ENCODE measurements at regions not wholly inside any gene's neighbourhood (a gene's known extent, or its start where the extent isn't known, plus 50 kb on each side); places are given as distances from the start of the nearest gene placed in this dataset.

DNA sequence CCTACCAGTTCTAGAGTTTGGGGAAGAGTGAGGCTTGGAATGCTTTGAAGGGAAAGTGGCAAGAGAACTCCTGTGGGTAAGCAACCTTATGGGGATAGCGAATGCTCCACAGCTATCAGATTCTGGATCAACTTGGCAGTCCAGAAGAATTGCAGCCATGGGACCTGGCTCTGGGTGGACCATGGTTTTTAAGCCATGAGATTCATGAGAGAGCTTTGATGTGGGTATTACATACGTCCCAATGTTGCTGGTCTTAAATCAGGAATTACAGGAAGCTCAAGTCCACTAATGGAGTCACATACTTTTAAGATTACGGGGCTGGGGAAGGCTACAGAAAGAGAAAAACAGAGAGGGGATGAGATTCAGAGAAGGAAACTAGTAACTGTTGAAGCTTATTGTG, 142.5 kb upstream of the ELAC2 start:
- no peak overlapping the region for H3K4me2 ChIP-seq (replicated peaks; ENCODE audit: low read depth, low read length, poor library complexity, severe bottlenecking)
- Mint-ChIP-seq H3K4me3 (no peak overlapping the region), H3K4me1 (no peaks in the 10 kb centered on the region), H3K27ac (no peak overlapping the region), H3K9me3 (ENCODE audit: insufficient read depth) (no peaks in the 10 kb centered on the region), H3K27me3 (no peaks in the 10 kb centered on the region)
- no peak overlapping the region for H3K27ac ChIP-seq (ENCODE audit: low read length in 2 of 2)
- no peak overlapping the region for H3K4me3 ChIP-seq (ENCODE audit: control extremely low read depth in 1 of 5, extremely low read depth in 1 of 5, insufficient read depth in 1 of 5, low read depth in 2 of 5, low read length in 4 of 5)
- 100% methylated on average over 1 of the region's 3 CpGs for WGBS (ENCODE audit: insufficient coverage)
- no peaks in the 10 kb centered on the region for H4K20me1 ChIP-seq (ENCODE audit: control insufficient read depth, insufficient read depth, low read length, poor library complexity, severe bottlenecking)
- DNase-seq = no peak
- no peak for TF ChIP-seq EZH2 (IDR thresholded peaks at IDR 0.05; ENCODE audit: borderline replicate concordance, insufficient read depth, low read depth, low read length, poor library complexity, severe bottlenecking)
- TF ChIP-seq, protein P1, sequence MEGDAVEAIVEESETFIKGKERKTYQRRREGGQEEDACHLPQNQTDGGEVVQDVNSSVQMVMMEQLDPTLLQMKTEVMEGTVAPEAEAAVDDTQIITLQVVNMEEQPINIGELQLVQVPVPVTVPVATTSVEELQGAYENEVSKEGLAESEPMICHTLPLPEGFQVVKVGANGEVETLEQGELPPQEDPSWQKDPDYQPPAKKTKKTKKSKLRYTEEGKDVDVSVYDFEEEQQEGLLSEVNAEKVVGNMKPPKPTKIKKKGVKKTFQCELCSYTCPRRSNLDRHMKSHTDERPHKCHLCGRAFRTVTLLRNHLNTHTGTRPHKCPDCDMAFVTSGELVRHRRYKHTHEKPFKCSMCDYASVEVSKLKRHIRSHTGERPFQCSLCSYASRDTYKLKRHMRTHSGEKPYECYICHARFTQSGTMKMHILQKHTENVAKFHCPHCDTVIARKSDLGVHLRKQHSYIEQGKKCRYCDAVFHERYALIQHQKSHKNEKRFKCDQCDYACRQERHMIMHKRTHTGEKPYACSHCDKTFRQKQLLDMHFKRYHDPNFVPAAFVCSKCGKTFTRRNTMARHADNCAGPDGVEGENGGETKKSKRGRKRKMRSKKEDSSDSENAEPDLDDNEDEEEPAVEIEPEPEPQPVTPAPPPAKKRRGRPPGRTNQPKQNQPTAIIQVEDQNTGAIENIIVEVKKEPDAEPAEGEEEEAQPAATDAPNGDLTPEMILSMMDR (IDR thresholded peaks at IDR 0.05) = no peak
- POLR2A ChIA-PET = no interaction called here
- CTCF ChIA-PET = no interaction called here
- H3K9ac ChIP-seq (ENCODE audit: low read length) = no peak overlapping the region
- H3K79me2 ChIP-seq (ENCODE audit: control insufficient read depth, insufficient read depth, low read length) = no peaks in the 10 kb centered on the region
- no peak for ATAC-seq (ENCODE audit: low read depth)
- H3K36me3 ChIP-seq (replicated peaks in 1 of 2; ENCODE audit: control extremely low read depth in 1 of 2, control insufficient read depth in 1 of 2, extremely low read depth in 1 of 2, insufficient read depth in 2 of 2, low read length in 1 of 2) = no peaks in the 10 kb centered on the region
- no peaks in the 10 kb centered on the region for H3K4me1 ChIP-seq (ENCODE audit: control insufficient read depth in 2 of 2, insufficient read depth in 2 of 2, low read length in 2 of 2)
- intact Hi-C loops (cut with micrococcal nuclease) = no loop called here
- no peak overlapping the region for H2AFZ ChIP-seq (ENCODE audit: insufficient read depth, low read depth, low read length, poor library complexity, severe bottlenecking)
- no peaks in the 10 kb centered on the region for H3K27me3 ChIP-seq (replicated peaks in 1 of 4; ENCODE audit: control extremely low read depth in 1 of 4, control insufficient read depth in 3 of 4, insufficient read depth in 4 of 4, low read length in 3 of 4)
- no peaks in the 10 kb centered on the region for H3K9me3 ChIP-seq (ENCODE audit: control extremely low read depth in 1 of 3, control insufficient read depth in 2 of 3, insufficient read depth in 1 of 3, low read length in 2 of 3)

GRCh38 chr17:13158494-13159240, 140.8 kb upstream of the ELAC2 start:
- Histone ChIP-seq H3K9me3 (ENCODE audit: control extremely low read depth in 1 of 3, control insufficient read depth in 2 of 3, insufficient read depth in 1 of 3, low read length in 2 of 3) (no peaks in the 10 kb centered on the region), H3K27ac (ENCODE audit: low read length in 2 of 2) (no peak overlapping the region), H3K27me3 (replicated peaks in 1 of 4; ENCODE audit: control extremely low read depth in 1 of 4, control insufficient read depth in 3 of 4, insufficient read depth in 4 of 4, low read length in 3 of 4) (no peaks in the 10 kb centered on the region), H3K4me1 (ENCODE audit: control insufficient read depth in 2 of 2, insufficient read depth in 2 of 2, low read length in 2 of 2) (no peaks in the 10 kb centered on the region), H3K79me2 (ENCODE audit: control insufficient read depth, insufficient read depth, low read length) (no peaks in the 10 kb centered on the region), H3K4me3 (ENCODE audit: control extremely low read depth in 1 of 5, extremely low read depth in 1 of 5, insufficient read depth in 1 of 5, low read depth in 2 of 5, low read length in 4 of 5) (no peak overlapping the region), H3K9ac (ENCODE audit: low read length) (no peak overlapping the region), H4K20me1 (ENCODE audit: control insufficient read depth, insufficient read depth, low read length, poor library complexity, severe bottlenecking) (no peaks in the 10 kb centered on the region), H3K36me3 (replicated peaks in 1 of 2; ENCODE audit: control extremely low read depth in 1 of 2, control insufficient read depth in 1 of 2, extremely low read depth in 1 of 2, insufficient read depth in 2 of 2, low read length in 1 of 2) (no peaks in the 10 kb centered on the region), H2AFZ (ENCODE audit: insufficient read depth, low read depth, low read length, poor library complexity, severe bottlenecking) (no peak overlapping the region), H3K4me2 (replicated peaks; ENCODE audit: low read depth, low read length, poor library complexity, severe bottlenecking) (no peak overlapping the region)
- ChIA-PET CTCF (no interaction called here), POLR2A (no interaction called here)
- TF ChIP-seq, protein P1 (IDR thresholded peaks at IDR 0.05) = no peak
- no peak for TF ChIP-seq EZH2 (IDR thresholded peaks at IDR 0.05; ENCODE audit: borderline replicate concordance, insufficient read depth, low read depth, low read length, poor library complexity, severe bottlenecking)
- Mint-ChIP-seq H3K27me3 (no peaks in the 10 kb centered on the region), H3K27ac (no peak overlapping the region), H3K4me3 (no peak overlapping the region), H3K9me3 (ENCODE audit: insufficient read depth) (no peaks in the 10 kb centered on the region), H3K4me1 (no peaks in the 10 kb centered on the region)
- no peak for DNase-seq
- intact Hi-C loops (cut with micrococcal nuclease) = no loop called here
- ATAC-seq (ENCODE audit: low read depth) = no peak
- 100% methylated on average over 1 of the region's 2 CpGs for WGBS (ENCODE audit: insufficient coverage)
